IPS-20b (cell line): ENCODE measurements at regions not wholly inside any gene's neighbourhood (a gene's known extent, or its start where the extent isn't known, plus 50 kb on each side); places are given as distances from the start of the nearest gene placed in this dataset.

Source experiments
- H3K27ac ChIP-seq: one replicate; pipeline ENCODE4 v1.5.1; 2013; ENCODE audit warnings: low read length
- H3K27me3 ChIP-seq: 2 replicates; pipeline ENCODE4 v1.6.1; 2013; ENCODE audit warnings: mild to moderate bottlenecking, low read length, inconsistent platforms; ENCODE audit not compliant: insufficient read depth
- H3K36me3 ChIP-seq: 2 replicates; pipeline ENCODE4 v1.6.1; 2013; ENCODE audit warnings: low read depth, mild to moderate bottlenecking, inconsistent platforms, low read length, moderate library complexity; ENCODE audit not compliant: insufficient read depth
- H3K4me1 ChIP-seq: 2 replicates; pipeline ENCODE4 v1.6.1; 2013; ENCODE audit warnings: mild to moderate bottlenecking, control low read depth, inconsistent platforms, low read length, moderate library complexity; ENCODE audit not compliant: insufficient read depth
- H3K4me3 ChIP-seq: 2 replicates; pipeline ENCODE4 v1.5.1; 2013; ENCODE audit warnings: mild to moderate bottlenecking, low read length, inconsistent platforms
- H3K9ac ChIP-seq: 2 replicates; pipeline ENCODE4 v1.6.1; 2013; ENCODE audit warnings: low read depth, mild to moderate bottlenecking, inconsistent platforms, low read length, moderate library complexity
- H3K9me3 ChIP-seq: 2 replicates; pipeline ENCODE4 v1.6.1; 2013; ENCODE audit warnings: mild to moderate bottlenecking, low read depth, low read length, inconsistent platforms; ENCODE audit not compliant: insufficient read depth

DNA sequence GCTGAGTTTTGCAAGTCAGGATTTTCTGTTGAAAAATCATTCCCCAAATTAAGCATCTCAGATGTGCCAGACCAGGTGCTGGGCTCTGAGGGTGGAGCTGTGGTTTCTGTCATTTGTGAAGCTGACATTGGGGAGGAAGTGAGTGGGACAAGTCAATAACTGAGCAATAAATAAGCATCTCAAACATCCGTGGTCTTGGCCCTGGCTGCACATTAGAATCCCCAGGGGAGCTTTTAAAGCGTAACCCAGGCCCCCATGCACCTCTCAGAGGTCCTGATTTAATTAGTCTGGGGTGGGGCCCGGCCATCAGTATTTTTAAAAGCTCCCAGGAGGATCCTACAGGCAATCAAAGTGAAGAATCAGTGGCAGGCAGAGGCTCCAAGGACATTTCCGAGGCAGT is 420.0 kb downstream of the MN1 start:
- Histone ChIP-seq H3K9ac (no peak overlapping the region), H3K27me3 (no peaks in the 10 kb centered on the region), H3K4me1 (no peaks in the 10 kb centered on the region), H3K9me3 (no peaks in the 10 kb centered on the region), H3K36me3 (no peaks in the 10 kb centered on the region), H3K4me3 (no peak overlapping the region), H3K27ac (no peak overlapping the region)

DNA sequence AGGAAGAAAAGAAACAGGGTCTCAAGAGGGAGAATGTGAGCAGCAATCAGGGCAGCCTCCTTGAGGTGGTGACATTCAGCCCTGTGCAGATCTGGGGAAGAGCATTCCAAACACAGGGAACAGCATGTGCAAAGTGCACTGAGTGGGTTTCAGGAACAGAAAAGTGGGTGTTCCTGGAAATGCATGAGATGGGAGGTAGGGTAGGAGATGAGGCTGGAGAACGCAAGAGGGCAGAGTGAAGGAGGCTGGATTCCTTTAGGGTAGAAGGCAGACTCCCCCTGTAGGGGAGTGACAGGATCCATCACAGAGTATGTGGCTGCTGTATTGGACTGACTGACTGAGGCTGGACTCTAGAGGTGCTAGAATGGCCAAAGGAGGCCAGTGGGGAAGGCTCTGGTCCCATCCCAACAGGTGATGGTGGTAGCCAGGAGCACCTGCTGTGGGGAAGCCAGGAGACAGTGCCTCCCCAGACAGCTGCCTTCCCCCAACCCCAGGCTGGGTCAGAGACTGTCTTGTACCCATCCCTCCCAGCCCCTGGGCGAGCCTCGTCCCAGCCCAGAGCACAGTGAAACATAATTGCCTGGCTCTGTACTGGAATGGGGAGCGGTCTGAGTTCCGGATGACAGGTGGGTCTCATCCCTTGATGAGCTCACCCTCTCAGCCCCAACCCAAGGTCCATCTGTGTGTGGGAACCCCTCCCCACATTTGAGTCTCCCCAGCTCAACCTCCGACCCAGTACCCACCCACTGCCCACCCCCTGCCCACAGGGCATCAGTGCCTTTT is 419.4 kb downstream of the MN1 start:
- H3K36me3 ChIP-seq: no peaks in the 10 kb centered on the region
- no peaks in the 10 kb centered on the region for H3K27me3 ChIP-seq
- H3K4me3 ChIP-seq: no peak overlapping the region
- H3K9me3 ChIP-seq: no peaks in the 10 kb centered on the region
- no peak overlapping the region for H3K9ac ChIP-seq
- H3K4me1 ChIP-seq: no peaks in the 10 kb centered on the region
- no peak overlapping the region for H3K27ac ChIP-seq

DNA sequence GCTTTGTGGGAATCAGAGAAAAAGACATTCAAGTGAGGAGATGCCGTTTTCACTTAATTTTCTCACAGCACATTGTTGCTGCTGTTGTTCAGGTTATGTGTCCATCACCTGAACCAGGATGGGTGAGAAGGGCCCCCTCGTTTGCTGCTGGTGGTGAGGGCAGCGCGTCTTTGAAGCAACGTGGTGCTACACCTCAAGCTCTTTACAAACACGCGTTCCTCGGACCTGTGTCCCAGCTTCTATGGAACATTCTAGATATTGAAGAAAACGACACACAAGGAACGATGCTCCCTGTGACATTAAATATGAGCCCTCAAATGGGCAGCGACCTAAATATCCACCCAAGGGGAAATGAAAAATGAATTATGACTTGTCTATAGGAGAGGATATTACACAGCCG is 418.6 kb downstream of the MN1 start:
- no peak overlapping the region for H3K9ac ChIP-seq
- H3K4me1 ChIP-seq: no peaks in the 10 kb centered on the region
- no peaks in the 10 kb centered on the region for H3K27me3 ChIP-seq
- H3K4me3 ChIP-seq: no peak overlapping the region
- H3K27ac ChIP-seq: no peak overlapping the region
- H3K9me3 ChIP-seq: no peaks in the 10 kb centered on the region
- no peaks in the 10 kb centered on the region for H3K36me3 ChIP-seq

DNA sequence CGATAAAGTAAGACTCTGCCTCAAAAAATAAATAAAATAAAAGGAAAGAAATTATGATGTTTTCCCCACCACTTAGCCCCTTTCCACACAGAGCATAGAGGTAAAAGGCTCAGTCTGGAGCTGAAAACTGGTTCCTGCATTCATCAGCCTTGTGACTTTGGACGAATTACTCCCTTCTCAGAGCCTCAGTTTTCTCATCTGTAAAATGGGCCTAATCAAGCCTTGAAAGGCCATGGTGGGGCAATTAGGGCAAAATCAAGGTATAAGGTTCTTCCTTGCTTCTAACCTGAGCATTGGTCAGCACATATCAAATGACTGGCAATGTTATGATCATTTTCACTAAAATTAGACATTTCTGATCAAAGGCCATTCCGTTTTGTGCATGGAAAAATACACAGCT is 417.7 kb downstream of the MN1 start:
- no peaks in the 10 kb centered on the region for H3K9me3 ChIP-seq
- H3K27me3 ChIP-seq: no peaks in the 10 kb centered on the region
- H3K4me1 ChIP-seq: no peaks in the 10 kb centered on the region
- H3K9ac ChIP-seq: no peak overlapping the region
- no peaks in the 10 kb centered on the region for H3K36me3 ChIP-seq
- H3K27ac ChIP-seq: no peak overlapping the region
- no peak overlapping the region for H3K4me3 ChIP-seq

DNA sequence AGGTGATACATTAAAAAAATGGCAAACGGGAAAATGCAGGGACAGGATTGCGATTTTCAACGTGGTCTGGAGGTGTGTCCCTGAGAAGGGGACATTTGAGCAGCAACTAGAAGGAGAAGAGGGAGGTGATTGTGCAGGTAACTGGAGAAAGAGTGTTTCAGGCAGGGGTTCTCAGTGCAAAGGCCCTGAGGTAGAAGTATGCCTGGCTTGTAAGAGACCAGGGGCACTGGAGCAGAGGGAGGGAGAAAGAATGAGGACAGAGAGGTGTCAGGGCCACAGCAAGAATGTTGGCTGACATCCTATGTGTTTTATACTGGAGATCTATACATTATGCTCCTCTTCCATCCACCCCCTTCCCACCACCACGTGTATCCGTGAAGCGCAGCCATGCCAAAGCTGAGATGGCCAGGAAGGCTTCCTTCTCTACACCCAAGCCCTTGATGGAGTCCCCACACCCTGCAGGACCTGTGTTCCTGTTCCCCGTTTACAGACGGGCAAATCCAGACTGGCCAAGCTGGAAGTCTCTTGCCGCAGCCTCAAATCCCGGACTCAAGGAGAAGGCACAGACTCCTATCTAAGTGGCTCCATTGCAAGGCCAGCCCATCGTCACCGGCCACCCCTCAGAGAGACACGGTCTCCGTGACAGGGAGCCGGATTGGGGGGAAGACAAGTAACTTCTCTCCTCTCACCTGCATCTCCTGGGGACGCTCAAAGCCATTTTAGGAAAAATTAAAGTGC is 416.1 kb downstream of the MN1 start:
- Histone ChIP-seq H3K27me3 (no peaks in the 10 kb centered on the region), H3K9ac (no peak overlapping the region), H3K4me1 (no peaks in the 10 kb centered on the region), H3K9me3 (no peaks in the 10 kb centered on the region), H3K27ac (no peak overlapping the region), H3K36me3 (no peaks in the 10 kb centered on the region), H3K4me3 (no peak overlapping the region)

DNA sequence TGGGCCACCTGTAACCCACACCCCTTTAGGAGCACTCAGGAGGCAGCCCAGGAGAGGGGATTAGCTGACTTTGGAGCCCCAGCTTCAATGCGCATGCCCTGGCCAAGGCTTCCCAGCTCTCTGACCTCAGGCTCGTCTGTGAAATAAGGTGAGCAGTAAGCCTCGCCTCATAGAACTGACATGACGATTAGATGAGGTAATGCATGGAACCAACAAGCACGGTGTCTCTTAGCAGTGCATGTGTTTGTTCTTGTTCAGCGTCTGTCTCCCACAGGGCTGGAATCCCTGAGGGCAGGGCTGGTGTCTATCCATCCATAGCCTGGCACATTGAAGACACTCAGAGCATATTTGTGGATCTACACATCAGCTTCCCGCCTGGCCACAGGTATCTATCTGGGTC is 415.4 kb downstream of the MN1 start:
- no peak overlapping the region for H3K9ac ChIP-seq
- no peaks in the 10 kb centered on the region for H3K9me3 ChIP-seq
- H3K36me3 ChIP-seq: no peaks in the 10 kb centered on the region
- no peaks in the 10 kb centered on the region for H3K27me3 ChIP-seq
- no peak overlapping the region for H3K27ac ChIP-seq
- no peak overlapping the region for H3K4me3 ChIP-seq
- no peaks in the 10 kb centered on the region for H3K4me1 ChIP-seq

DNA sequence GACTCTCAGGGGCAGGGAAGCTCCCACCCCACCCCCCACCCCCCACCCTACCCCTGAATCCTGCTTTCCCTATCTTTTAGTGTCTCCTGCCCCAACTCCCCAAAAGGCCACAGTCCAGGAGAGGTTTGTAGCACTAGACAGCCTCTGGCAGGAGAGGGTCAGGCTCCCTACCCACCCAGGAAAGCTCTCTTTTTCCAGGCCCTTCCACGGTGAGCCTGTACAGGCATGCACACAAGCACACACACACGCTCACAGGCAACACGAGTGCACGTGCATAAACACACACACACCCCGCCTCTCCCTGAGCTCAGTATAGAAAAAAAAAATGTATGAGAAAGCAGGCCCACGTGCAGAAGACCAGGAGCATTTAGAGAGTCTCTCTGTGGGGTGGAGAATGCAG is 414.0 kb downstream of the MN1 start:
- H3K27ac ChIP-seq: no peak overlapping the region
- H3K4me1 ChIP-seq: no peaks in the 10 kb centered on the region
- H3K36me3 ChIP-seq: no peaks in the 10 kb centered on the region
- no peaks in the 10 kb centered on the region for H3K9me3 ChIP-seq
- no peak overlapping the region for H3K4me3 ChIP-seq
- no peaks in the 10 kb centered on the region for H3K27me3 ChIP-seq
- H3K9ac ChIP-seq: no peak overlapping the region

DNA sequence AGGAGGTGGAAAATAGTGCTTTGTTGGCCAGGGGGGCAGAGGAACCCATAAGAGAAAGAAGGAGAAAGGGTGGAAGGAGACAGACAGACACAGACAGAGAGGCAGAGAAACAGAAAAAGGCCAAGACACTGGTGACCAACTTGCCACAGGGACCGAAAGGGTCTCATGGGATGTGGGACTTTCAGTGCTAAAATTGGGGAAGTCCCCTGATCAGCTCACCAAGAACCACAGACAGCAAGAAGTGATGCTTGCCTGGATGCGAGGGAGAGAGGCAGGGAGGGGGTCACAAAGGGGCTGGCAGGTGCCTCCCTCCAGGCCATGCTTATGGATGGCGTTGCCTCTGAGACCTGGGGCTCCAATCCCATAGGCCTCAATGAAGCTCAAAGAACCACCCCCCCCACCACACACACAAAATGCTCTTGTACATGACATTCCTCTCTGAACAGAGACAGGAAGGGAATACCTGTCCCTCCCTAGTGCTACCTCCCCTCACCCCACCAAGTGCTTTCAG is 413.4 kb downstream of the MN1 start:
- H3K4me3 ChIP-seq: no peak overlapping the region
- no peaks in the 10 kb centered on the region for H3K9me3 ChIP-seq
- H3K36me3 ChIP-seq: no peaks in the 10 kb centered on the region
- H3K9ac ChIP-seq: no peak overlapping the region
- no peaks in the 10 kb centered on the region for H3K27me3 ChIP-seq
- no peak overlapping the region for H3K27ac ChIP-seq
- no peaks in the 10 kb centered on the region for H3K4me1 ChIP-seq

DNA sequence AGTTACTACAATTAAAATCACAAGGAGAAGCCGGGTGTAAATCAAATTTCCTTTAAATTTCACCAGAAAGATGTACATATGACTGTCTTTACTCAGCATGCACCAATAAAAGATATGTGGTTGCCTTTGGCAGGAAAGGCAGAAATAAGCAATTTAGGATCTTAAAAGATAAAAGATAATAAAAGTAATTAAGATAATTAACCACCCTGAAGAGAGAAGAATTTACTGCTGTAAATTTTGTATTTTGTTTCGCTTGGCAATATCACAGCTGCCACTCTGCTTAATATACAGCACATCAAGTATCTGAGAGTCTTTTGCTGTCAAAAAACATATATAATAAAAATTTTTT is 411.9 kb downstream of the MN1 start:
- Histone ChIP-seq H3K27me3 (no peaks in the 10 kb centered on the region), H3K36me3 (no peaks in the 10 kb centered on the region), H3K4me1 (no peaks in the 10 kb centered on the region), H3K4me3 (no peak overlapping the region), H3K9me3 (no peaks in the 10 kb centered on the region), H3K9ac (no peak overlapping the region), H3K27ac (no peak overlapping the region)

DNA sequence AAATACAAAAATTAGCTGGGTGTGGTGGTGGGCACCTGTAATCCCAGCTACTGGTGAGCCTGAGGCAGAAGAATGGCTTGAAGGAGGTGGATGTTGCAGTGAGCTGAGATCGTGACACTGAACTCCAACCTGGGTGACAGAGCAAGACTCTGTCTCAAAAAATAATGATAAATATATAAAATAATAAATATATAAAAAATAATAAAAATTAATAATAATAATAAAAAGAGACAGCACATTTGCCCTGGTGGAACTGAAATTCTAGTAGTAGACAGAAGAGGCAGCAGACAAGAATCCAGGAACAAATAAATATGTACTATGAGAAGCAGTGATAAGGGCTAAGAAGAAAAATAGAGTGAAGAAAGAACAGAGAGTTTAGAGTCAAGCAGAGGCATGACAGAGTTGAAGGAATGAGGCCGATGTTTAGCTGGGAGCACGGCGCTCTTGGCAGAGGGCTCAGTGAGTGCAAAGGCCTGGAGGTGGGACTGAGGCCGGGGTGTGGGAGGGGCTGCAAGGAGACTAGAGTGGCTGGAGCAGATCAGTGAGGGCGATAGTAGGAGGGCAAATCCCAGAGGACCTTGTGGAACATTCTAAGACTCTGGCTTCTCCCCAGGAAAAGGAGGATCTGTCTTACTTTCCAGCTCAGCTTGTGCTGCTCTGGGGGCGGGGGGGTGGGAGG is 410.3 kb downstream of the MN1 start:
- no peaks in the 10 kb centered on the region for H3K4me1 ChIP-seq
- H3K27me3 ChIP-seq: no peaks in the 10 kb centered on the region
- H3K36me3 ChIP-seq: no peaks in the 10 kb centered on the region
- no peak overlapping the region for H3K27ac ChIP-seq
- no peak overlapping the region for H3K4me3 ChIP-seq
- no peaks in the 10 kb centered on the region for H3K9me3 ChIP-seq
- H3K9ac ChIP-seq: no peak overlapping the region

DNA sequence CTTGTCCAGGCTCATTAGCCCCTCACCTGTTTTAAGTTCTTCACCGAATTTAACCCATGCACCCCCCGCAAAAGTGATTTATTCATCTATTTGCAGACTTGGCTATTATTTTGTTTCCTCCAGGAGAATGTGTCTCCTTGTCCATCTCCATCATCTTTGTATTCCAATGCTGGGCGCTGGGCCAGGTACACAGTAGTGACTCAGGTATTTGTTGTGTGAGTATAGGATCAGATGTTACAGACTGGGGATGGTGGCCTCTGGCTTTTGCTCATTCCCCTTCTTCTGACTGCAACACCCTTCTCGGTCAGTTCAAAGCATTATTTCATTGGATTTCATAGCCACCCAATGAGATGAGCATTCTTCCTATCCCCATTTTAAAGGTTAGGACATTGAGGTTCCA is 408.2 kb downstream of the MN1 start:
- H3K36me3 ChIP-seq: no peaks in the 10 kb centered on the region
- H3K27me3 ChIP-seq: no peaks in the 10 kb centered on the region
- no peaks in the 10 kb centered on the region for H3K4me1 ChIP-seq
- no peak overlapping the region for H3K4me3 ChIP-seq
- no peak overlapping the region for H3K27ac ChIP-seq
- H3K9me3 ChIP-seq: no peaks in the 10 kb centered on the region
- H3K9ac ChIP-seq: no peak overlapping the region
